Neural progenitor cell (in vitro differentiated cells): ENCODE measurements at regions not wholly inside any gene's neighbourhood (a gene's known extent, or its start where the extent isn't known, plus 50 kb on each side); places are given as distances from the start of the nearest gene placed in this dataset.

Experiments
- DNase-seq: peaks from one replicate; pipeline ENCODE4 v3.0.0-alpha.2; 2016; ENCODE audit warnings: low spot score
- H2AFZ ChIP-seq: fragments of 200-600 bp; sonication (generic); replicated peaks from 2 replicates; pipeline ENCODE4 v1.6.1; 2016; ENCODE audit warnings: antibody characterized with exemption
- H3F3A ChIP-seq: fragments of 200-600 bp; sonication (generic); 2 replicates; pipeline ENCODE4 v1.6.1; 2016; ENCODE audit warnings: antibody characterized with exemption, low read depth
- H3K27ac ChIP-seq: fragments of 200-600 bp; sonication (generic); 2 replicates; pipeline ENCODE4 v1.5.1; 2016; ENCODE audit warnings: mild to moderate bottlenecking
- H3K27me3 ChIP-seq: fragments of 200-600 bp; sonication (generic); 2 replicates; pipeline ENCODE4 v1.6.1; 2016; ENCODE audit warnings: mild to moderate bottlenecking, moderate library complexity
- H3K36me3 ChIP-seq: fragments of 200-600 bp; sonication (generic); 2 replicates; pipeline ENCODE4 v1.5.1; 2016
- H3K4me1 ChIP-seq: fragments of 200-600 bp; sonication (generic); 2 replicates; pipeline ENCODE4 v1.6.1; 2016; ENCODE audit warnings: mixed run types
- H3K4me2 ChIP-seq: fragments of 200-600 bp; sonication (generic); 2 replicates; pipeline ENCODE4 v1.6.1; 2016
- H3K4me3 ChIP-seq: fragments of 200-600 bp; sonication (generic); 2 replicates; pipeline ENCODE4 v1.5.1; 2016
- H3K79me2 ChIP-seq: fragments of 200-600 bp; sonication (generic); 2 replicates; pipeline ENCODE4 v1.6.1; 2016; ENCODE audit warnings: low read depth
- H3K9ac ChIP-seq: fragments of 200-600 bp; sonication (generic); 2 replicates; pipeline ENCODE4 v1.6.1; 2016
- H3K9me3 ChIP-seq: fragments of 200-600 bp; sonication (generic); 2 replicates; pipeline ENCODE4 v1.5.1; 2016; ENCODE audit warnings: low read depth
- H4K20me1 ChIP-seq: fragments of 200-600 bp; sonication (generic); 2 replicates; pipeline ENCODE4 v1.6.1; 2016; ENCODE audit warnings: low read depth
- H3K27ac Mint-ChIP-seq: 3 replicates; pipeline ENCODE4 v1.8.0; 2021; ENCODE audit warnings: mixed read lengths
- H3K27me3 Mint-ChIP-seq: 2 replicates; pipeline ENCODE4 v1.8.0; 2022; ENCODE audit warnings: low read depth, mild to moderate bottlenecking, inconsistent platforms, moderate library complexity, mixed read lengths; ENCODE audit not compliant: insufficient read depth
- H3K36me3 Mint-ChIP-seq: 3 replicates; pipeline ENCODE4 v1.8.0; 2021; ENCODE audit warnings: mixed read lengths
- H3K4me1 Mint-ChIP-seq: 3 replicates; pipeline ENCODE4 v1.8.0; 2021; ENCODE audit warnings: mixed read lengths
- H3K4me3 Mint-ChIP-seq: 3 replicates; pipeline ENCODE4 v1.8.0; 2021; ENCODE audit warnings: mild to moderate bottlenecking, moderate library complexity, mixed read lengths
- H3K9me3 Mint-ChIP-seq: 3 replicates; pipeline ENCODE4 v1.8.0; 2020; ENCODE audit warnings: mixed read lengths
- EZH2 ChIP-seq: fragments of 200-600 bp; sonication (generic); IDR thresholded peaks from 2 replicates; pipeline ENCODE4 v1.6.1; 2017; ENCODE audit warnings: antibody characterized with exemption, mild to moderate bottlenecking, moderate library complexity
- EZH2phosphoT487 ChIP-seq: fragments of 200-600 bp; sonication (generic); IDR thresholded peaks from 2 replicates; pipeline ENCODE4 v1.6.1; 2017; ENCODE audit warnings: antibody characterized with exemption
- TF ChIP-seq, protein P1 (sequence below): fragments of 200-600 bp; sonication (generic); IDR thresholded peaks from 2 replicates; pipeline ENCODE4 v1.5.1; 2017; ENCODE audit warnings: antibody characterized with exemption, mild to moderate bottlenecking

GRCh38 chr1:25062621-25063255, 132.7 kb upstream of the RUNX3 start:
- Histone ChIP-seq H4K20me1 (no peaks in the 10 kb centered on the region), H3K27ac (no peak overlapping the region), H3K4me1 (peaks cover 29% of the 10 kb centered on the region), H3K4me2 (no peak overlapping the region), H3K9ac (no peak overlapping the region), H2AFZ (no peak overlapping the region), H3K36me3 (no peaks in the 10 kb centered on the region), H3K27me3 (no peaks in the 10 kb centered on the region), H3K9me3 (no peaks in the 10 kb centered on the region), H3K79me2 (no peaks in the 10 kb centered on the region), H3K4me3 (no peak overlapping the region), H3F3A (peaks cover 3% of the 10 kb centered on the region)
- H3K9me3 Mint-ChIP-seq: no peaks in the 10 kb centered on the region
- no peak overlapping the region for H3K4me3 Mint-ChIP-seq
- no peak overlapping the region for H3K27ac Mint-ChIP-seq
- DNase-seq: no peak
- peaks cover 4% of the 10 kb centered on the region for H3K27me3 Mint-ChIP-seq
- H3K4me1 Mint-ChIP-seq: peaks cover 18% of the 10 kb centered on the region
- TF ChIP-seq, protein P1, sequence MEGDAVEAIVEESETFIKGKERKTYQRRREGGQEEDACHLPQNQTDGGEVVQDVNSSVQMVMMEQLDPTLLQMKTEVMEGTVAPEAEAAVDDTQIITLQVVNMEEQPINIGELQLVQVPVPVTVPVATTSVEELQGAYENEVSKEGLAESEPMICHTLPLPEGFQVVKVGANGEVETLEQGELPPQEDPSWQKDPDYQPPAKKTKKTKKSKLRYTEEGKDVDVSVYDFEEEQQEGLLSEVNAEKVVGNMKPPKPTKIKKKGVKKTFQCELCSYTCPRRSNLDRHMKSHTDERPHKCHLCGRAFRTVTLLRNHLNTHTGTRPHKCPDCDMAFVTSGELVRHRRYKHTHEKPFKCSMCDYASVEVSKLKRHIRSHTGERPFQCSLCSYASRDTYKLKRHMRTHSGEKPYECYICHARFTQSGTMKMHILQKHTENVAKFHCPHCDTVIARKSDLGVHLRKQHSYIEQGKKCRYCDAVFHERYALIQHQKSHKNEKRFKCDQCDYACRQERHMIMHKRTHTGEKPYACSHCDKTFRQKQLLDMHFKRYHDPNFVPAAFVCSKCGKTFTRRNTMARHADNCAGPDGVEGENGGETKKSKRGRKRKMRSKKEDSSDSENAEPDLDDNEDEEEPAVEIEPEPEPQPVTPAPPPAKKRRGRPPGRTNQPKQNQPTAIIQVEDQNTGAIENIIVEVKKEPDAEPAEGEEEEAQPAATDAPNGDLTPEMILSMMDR: no peak
- TF ChIP-seq EZH2 (no peak), EZH2phosphoT487 (no peak)
- no peaks in the 10 kb centered on the region for H3K36me3 Mint-ChIP-seq

- Mint-ChIP-seq H3K4me3 (no peak overlapping the region), H3K36me3 (no peaks in the 10 kb centered on the region), H3K9me3 (no peaks in the 10 kb centered on the region), H3K27me3 (peaks cover 6% of the 10 kb centered on the region), H3K27ac (peak overlapping the region; percentile 21), H3K4me1 (peaks cover 11% of the 10 kb centered on the region)
- Histone ChIP-seq H3K4me2 (no peak overlapping the region), H3F3A (no peaks in the 10 kb centered on the region), H3K9me3 (no peaks in the 10 kb centered on the region), H4K20me1 (no peaks in the 10 kb centered on the region), H3K27ac (no peak overlapping the region), H3K36me3 (no peaks in the 10 kb centered on the region), H3K4me1 (peaks cover 16% of the 10 kb centered on the region), H2AFZ (no peak overlapping the region), H3K27me3 (no peaks in the 10 kb centered on the region), H3K9ac (no peak overlapping the region), H3K4me3 (no peak overlapping the region), H3K79me2 (no peaks in the 10 kb centered on the region)
- no peak for DNase-seq
- TF ChIP-seq EZH2 (no peak), EZH2phosphoT487 (no peak)
- TF ChIP-seq, protein P1: no peak
Measured at GRCh38 chr1:25061261-25061995, 131.4 kb upstream of the RUNX3 start.

DNA sequence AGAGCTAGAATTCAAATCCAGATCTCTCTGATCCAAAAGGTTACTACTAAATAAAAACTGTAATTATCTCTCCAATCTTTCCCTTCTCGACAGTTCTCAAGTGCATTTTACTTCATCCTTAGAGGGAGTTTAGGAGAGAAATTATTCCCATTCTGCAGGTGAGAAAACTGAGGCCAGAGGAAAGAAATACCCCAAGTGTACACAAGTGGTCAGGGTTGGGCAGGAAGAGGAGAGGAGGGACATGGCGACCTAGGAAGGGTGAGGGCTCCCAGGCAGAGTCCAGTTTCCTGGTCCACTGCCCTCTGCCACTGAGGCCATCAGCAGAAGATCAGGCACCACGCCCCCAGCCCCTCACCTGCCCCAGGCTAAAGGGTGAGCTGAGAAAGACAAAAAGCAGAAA, 127.1 kb upstream of the RUNX3 start:
- Mint-ChIP-seq H3K27ac (no peak overlapping the region), H3K36me3 (no peaks in the 10 kb centered on the region), H3K4me3 (peak overlapping the region; percentile 3), H3K27me3 (peaks cover 8% of the 10 kb centered on the region), H3K9me3 (no peaks in the 10 kb centered on the region), H3K4me1 (peaks cover 8% of the 10 kb centered on the region)
- H3K9ac ChIP-seq: no peak overlapping the region
- H3F3A ChIP-seq: no peaks in the 10 kb centered on the region
- TF ChIP-seq EZH2phosphoT487 (no peak), EZH2 (no peak)
- TF ChIP-seq, protein P1: no peak
- no peaks in the 10 kb centered on the region for H4K20me1 ChIP-seq
- H3K4me2 ChIP-seq: no peak overlapping the region
- DNase-seq: no peak
- no peaks in the 10 kb centered on the region for H3K9me3 ChIP-seq
- H3K4me3 ChIP-seq: no peak overlapping the region
- no peak overlapping the region for H3K27ac ChIP-seq
- peaks cover 3% of the 10 kb centered on the region for H3K4me1 ChIP-seq
- H3K27me3 ChIP-seq: no peaks in the 10 kb centered on the region
- H3K79me2 ChIP-seq: no peaks in the 10 kb centered on the region
- H2AFZ ChIP-seq: no peak overlapping the region
- no peaks in the 10 kb centered on the region for H3K36me3 ChIP-seq
